Trophoblast cell (in vitro differentiated cells and primary cell): ENCODE measurements at regions not wholly inside any gene's neighbourhood (a gene's known extent, or its start where the extent isn't known, plus 50 kb on each side); places are given as distances from the start of the nearest gene placed in this dataset.

ENCODE experiments used
- DNase-seq, 2 donors: peaks; one replicate each; pipeline ENCODE4 v3.0.0-alpha.2; 2016
- H2AFZ ChIP-seq: 2 replicates; pipeline ENCODE4 v1.6.1; 2013; ENCODE audit warnings: low read length, moderate library complexity, mild to moderate bottlenecking; ENCODE audit not compliant: insufficient read depth, poor library complexity
- H2AK5ac ChIP-seq: 2 replicates; pipeline ENCODE4 v1.6.1; 2013; ENCODE audit warnings: mild to moderate bottlenecking, low read length
- H2BK120ac ChIP-seq: 2 replicates; pipeline ENCODE4 v1.6.1; 2013; ENCODE audit warnings: low read length, mild to moderate bottlenecking, moderate library complexity; ENCODE audit not compliant: insufficient read depth, poor library complexity
- H2BK12ac ChIP-seq: 2 replicates; pipeline ENCODE4 v1.6.1; 2013; ENCODE audit warnings: mild to moderate bottlenecking, low read length, moderate library complexity
- H2BK5ac ChIP-seq: 2 replicates; pipeline ENCODE4 v1.6.1; 2013; ENCODE audit warnings: low read length, low read depth, moderate library complexity, mild to moderate bottlenecking; ENCODE audit not compliant: poor library complexity
- H3K14ac ChIP-seq: 2 replicates; pipeline ENCODE4 v1.6.1; 2013; ENCODE audit warnings: mild to moderate bottlenecking, low read length
- H3K18ac ChIP-seq: 2 replicates; pipeline ENCODE4 v1.6.1; 2013; ENCODE audit warnings: mild to moderate bottlenecking, low read length
- H3K23ac ChIP-seq: 2 replicates; pipeline ENCODE4 v1.6.1; 2013; ENCODE audit warnings: low read length
- H3K27ac ChIP-seq: 2 replicates; pipeline ENCODE4 v1.5.1; 2013; ENCODE audit warnings: low read depth, mild to moderate bottlenecking, inconsistent platforms, low read length, moderate library complexity
- H3K27me3 ChIP-seq: 2 replicates; pipeline ENCODE4 v1.6.1; 2013; ENCODE audit warnings: inconsistent platforms, mild to moderate bottlenecking, low read length, moderate library complexity; ENCODE audit not compliant: insufficient read depth
- H3K36me3 ChIP-seq, 2 experiments: 1 replicate in 1 of 2; 2 replicates in 1 of 2; pipeline ENCODE4 v1.6.1; 2013; ENCODE audit warnings: low read length in 2 of 2, mild to moderate bottlenecking in 2 of 2, moderate library complexity in 1 of 2; ENCODE audit not compliant: insufficient read depth in 2 of 2, control insufficient read depth in 1 of 2
- H3K4ac ChIP-seq: 2 replicates; pipeline ENCODE4 v1.6.1; 2013; ENCODE audit warnings: low read depth, mild to moderate bottlenecking, low read length, moderate library complexity
- H3K4me1 ChIP-seq, 2 experiments: 1 replicate in 1 of 2; 2 replicates in 1 of 2; pipeline ENCODE4 v1.6.1; 2013; ENCODE audit warnings: low read length in 2 of 2, mild to moderate bottlenecking in 2 of 2, moderate library complexity in 1 of 2; ENCODE audit not compliant: insufficient read depth in 2 of 2, control insufficient read depth in 1 of 2
- H3K4me2 ChIP-seq: 2 replicates; pipeline ENCODE4 v1.6.1; 2013; ENCODE audit warnings: inconsistent platforms, mild to moderate bottlenecking, low read length, moderate library complexity
- H3K4me3 ChIP-seq: 2 replicates; pipeline ENCODE4 v1.5.1; 2013; ENCODE audit warnings: mild to moderate bottlenecking, low read depth, low read length, inconsistent platforms
- H3K79me1 ChIP-seq: one replicate; pipeline ENCODE4 v1.6.1; 2013; ENCODE audit warnings: low read length
- H3K79me2 ChIP-seq: 2 replicates; pipeline ENCODE4 v1.6.1; 2013; ENCODE audit warnings: low read length, mild to moderate bottlenecking; ENCODE audit not compliant: control insufficient read depth, insufficient read depth, poor library complexity
- H3K9ac ChIP-seq: 2 replicates; pipeline ENCODE4 v1.6.1; 2013; ENCODE audit warnings: mild to moderate bottlenecking, low read length
- H3K9me3 ChIP-seq: 2 replicates; pipeline ENCODE4 v1.6.1; 2013; ENCODE audit warnings: low read depth, mild to moderate bottlenecking, control low read depth, inconsistent platforms, low read length; ENCODE audit not compliant: insufficient read depth
- H4K12ac ChIP-seq: 2 replicates; pipeline ENCODE4 v1.6.1; 2013; ENCODE audit warnings: low read depth, mild to moderate bottlenecking, low read length, moderate library complexity
- H4K8ac ChIP-seq: 2 replicates; pipeline ENCODE4 v1.6.1; 2013; ENCODE audit warnings: low read depth, mild to moderate bottlenecking, low read length, moderate library complexity
- H4K91ac ChIP-seq: one replicate; pipeline ENCODE4 v1.6.1; 2013; ENCODE audit warnings: low read depth, mild to moderate bottlenecking, low read length, moderate library complexity
- WGBS: extraction: QIAGEN DNeasy Blood & Tissue Kit; methylation state at CpG from one replicate; pipeline ENCODE4 v1.1.7; 2013; ENCODE audit warnings: missing lambda C conversion rate; ENCODE audit not compliant: insufficient read length, insufficient coverage; ENCODE audit errors: extremely low coverage; 5-methylcytosine and 5-hydroxymethylcytosine counted together

- Histone ChIP-seq H3K36me3 (no peaks in the 10 kb centered on the region), H3K27me3 (no peaks in the 10 kb centered on the region), H4K12ac (no peak overlapping the region), H2AK5ac (no peak overlapping the region), H3K9me3 (no peaks in the 10 kb centered on the region), H2BK5ac (no peak overlapping the region), H3K4me1 (peaks cover 0 to 4% of the 10 kb centered on the region in 2 experiments), H3K79me2 (no peaks in the 10 kb centered on the region), H3K27ac (no peak overlapping the region), H2AFZ (no peak overlapping the region), H3K23ac (no peak overlapping the region), H3K9ac (no peak overlapping the region), H3K18ac (no peak overlapping the region), H2BK12ac (no peak overlapping the region), H3K4me2 (no peak overlapping the region), H3K14ac (no peak overlapping the region), H2BK120ac (no peak overlapping the region), H3K4ac (no peak overlapping the region), H4K91ac (no peak overlapping the region), H4K8ac (no peak overlapping the region), H3K4me3 (no peak overlapping the region), H3K79me1 (no peaks in the 10 kb centered on the region)
- no CpG with 5 or more reads among the region's 1 CpG for WGBS
- no peak for DNase-seq
Measured at GRCh38 chr6:80460257-80460865, 353.9 kb downstream of the BCKDHB start.

DNA sequence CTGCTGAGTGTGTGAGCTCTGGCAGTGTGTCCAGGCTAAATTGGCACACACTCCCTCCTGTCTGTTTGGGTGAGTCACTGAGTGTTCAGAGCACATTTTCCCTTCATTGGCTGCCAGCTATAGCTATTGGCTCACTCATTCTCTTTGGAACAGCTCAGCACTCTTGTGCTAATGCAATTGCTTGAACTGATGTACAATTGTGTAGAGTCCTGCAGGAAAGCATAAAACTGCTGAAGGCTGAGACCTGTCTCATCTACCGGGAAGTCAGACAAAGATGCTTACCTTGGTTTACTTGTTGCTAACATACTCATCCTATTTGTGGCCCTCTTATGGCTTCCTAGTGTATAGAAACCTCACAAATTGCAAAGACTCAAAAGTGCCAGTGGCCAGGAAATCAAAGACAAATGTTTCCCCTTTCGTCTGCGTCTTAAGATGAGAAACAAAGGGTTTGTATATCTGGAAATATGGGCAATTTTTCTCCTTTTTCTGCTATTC lies 351.0 kb downstream of the BCKDHB start:
- Histone ChIP-seq H4K8ac (no peak overlapping the region), H3K4me2 (no peak overlapping the region), H3K9ac (no peak overlapping the region), H2BK120ac (no peak overlapping the region), H3K27me3 (no peaks in the 10 kb centered on the region), H2AK5ac (no peak overlapping the region), H3K4ac (no peak overlapping the region), H3K4me1 (peaks cover 0 to 10% of the 10 kb centered on the region in 2 experiments), H2AFZ (no peak overlapping the region), H3K4me3 (no peak overlapping the region), H2BK12ac (no peak overlapping the region), H3K14ac (no peak overlapping the region), H3K27ac (no peak overlapping the region), H4K91ac (no peak overlapping the region), H3K9me3 (no peaks in the 10 kb centered on the region), H3K36me3 (no peaks in the 10 kb centered on the region), H3K18ac (no peak overlapping the region), H3K79me2 (no peaks in the 10 kb centered on the region), H4K12ac (no peak overlapping the region), H3K23ac (no peak overlapping the region), H2BK5ac (no peak overlapping the region), H3K79me1 (no peaks in the 10 kb centered on the region)
- no CpG with 5 or more reads among the region's 3 CpGs for WGBS
- DNase-seq = no peak

DNA sequence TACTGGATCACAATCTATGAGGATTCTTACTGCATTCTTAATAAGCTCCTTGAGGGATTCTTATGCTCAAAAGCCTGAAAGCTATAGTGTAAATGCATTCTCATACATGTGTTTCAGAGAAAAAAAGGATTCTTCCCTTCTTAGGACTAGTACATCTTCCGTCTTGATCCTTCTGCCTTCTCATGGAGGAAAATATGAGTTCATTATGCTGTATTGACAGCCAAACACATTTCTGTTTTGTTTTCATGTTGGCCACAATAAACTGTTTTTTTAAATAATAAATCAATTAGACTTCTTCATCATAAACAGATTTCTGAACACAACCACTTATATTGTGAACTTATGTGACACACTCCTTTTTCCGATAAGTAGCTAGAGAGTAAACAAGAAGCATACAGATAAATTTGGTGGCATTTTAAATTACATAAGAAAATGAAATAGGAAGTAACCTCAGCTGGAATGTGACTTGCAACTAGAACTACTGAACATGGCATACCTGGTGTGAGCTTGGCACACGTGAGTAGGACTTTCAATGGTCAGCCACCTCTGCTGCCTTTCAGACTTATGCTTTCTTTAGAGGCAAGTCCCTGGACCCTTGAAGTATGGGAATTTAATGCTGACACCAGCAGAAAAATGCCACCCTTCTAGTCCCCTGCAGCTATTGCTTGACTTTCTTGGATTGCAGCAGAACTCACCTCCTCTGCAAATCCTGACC lies 350.4 kb downstream of the BCKDHB start:
- Histone ChIP-seq H2BK12ac (no peak overlapping the region), H3K9ac (no peak overlapping the region), H2BK5ac (no peak overlapping the region), H3K4ac (no peak overlapping the region), H2AFZ (no peak overlapping the region), H2BK120ac (no peak overlapping the region), H3K18ac (no peak overlapping the region), H3K14ac (no peak overlapping the region), H3K4me1 (peaks cover 0 to 10% of the 10 kb centered on the region in 2 experiments), H4K12ac (no peak overlapping the region), H3K36me3 (no peaks in the 10 kb centered on the region), H3K79me1 (no peaks in the 10 kb centered on the region), H3K79me2 (no peaks in the 10 kb centered on the region), H3K27me3 (no peaks in the 10 kb centered on the region), H4K8ac (no peak overlapping the region), H2AK5ac (no peak overlapping the region), H4K91ac (no peak overlapping the region), H3K9me3 (no peaks in the 10 kb centered on the region), H3K23ac (no peak overlapping the region), H3K4me2 (no peak overlapping the region), H3K27ac (no peak overlapping the region), H3K4me3 (no peak overlapping the region)
- no CpG with 5 or more reads among the region's 3 CpGs for WGBS
- no peak for DNase-seq

DNA sequence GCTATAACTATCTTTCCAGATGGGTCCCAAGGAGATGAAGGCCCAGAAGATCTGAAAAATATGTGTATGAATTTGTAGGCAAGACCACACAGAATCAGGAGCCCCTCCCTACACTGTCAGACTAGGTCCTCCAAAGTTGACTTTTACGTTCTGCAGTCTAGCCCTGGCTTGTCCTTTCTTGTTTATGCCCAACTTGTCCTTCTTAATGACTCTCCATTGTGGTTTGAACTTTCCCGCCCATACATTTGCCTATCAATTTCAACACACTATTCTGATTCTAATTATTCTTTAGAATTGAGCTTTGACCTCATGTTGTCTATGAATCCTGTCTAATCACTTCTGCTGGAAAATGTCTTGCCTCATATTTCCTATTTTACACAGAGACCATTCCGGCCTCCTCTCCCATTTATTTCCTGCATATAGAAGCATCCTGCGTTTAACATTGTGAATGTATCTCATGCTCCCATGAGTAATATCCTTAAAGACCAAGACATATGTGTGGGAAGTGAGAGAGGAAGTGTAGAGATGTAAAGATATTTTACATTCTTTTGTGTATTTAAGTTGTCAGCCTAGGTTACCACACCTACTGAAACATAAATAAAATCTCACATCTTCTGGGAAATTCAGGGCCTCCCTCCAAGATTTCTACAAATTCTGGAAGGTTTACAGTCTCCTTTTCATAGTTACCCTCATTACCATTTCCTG lies 348.3 kb downstream of the BCKDHB start:
- no peak overlapping the region for H3K14ac ChIP-seq
- H2AFZ ChIP-seq = no peak overlapping the region
- no peak overlapping the region for H3K4me2 ChIP-seq
- no peak overlapping the region for H2BK12ac ChIP-seq
- no peak overlapping the region for H2BK120ac ChIP-seq
- no peak overlapping the region for H3K9ac ChIP-seq
- no peaks in the 10 kb centered on the region for H3K79me1 ChIP-seq
- no peak overlapping the region for H2BK5ac ChIP-seq
- H3K27ac ChIP-seq = no peak overlapping the region
- no peak overlapping the region for H4K8ac ChIP-seq
- peaks cover 0 to 10% of the 10 kb centered on the region in 2 experiments for H3K4me1 ChIP-seq
- WGBS = no CpG with 5 or more reads among the region's 4 CpGs
- DNase-seq = no peak
- no peak overlapping the region for H2AK5ac ChIP-seq
- H3K79me2 ChIP-seq = no peaks in the 10 kb centered on the region
- no peak overlapping the region for H4K12ac ChIP-seq
- no peaks in the 10 kb centered on the region for H3K36me3 ChIP-seq
- no peak overlapping the region for H3K23ac ChIP-seq
- no peak overlapping the region for H4K91ac ChIP-seq
- H3K18ac ChIP-seq = no peak overlapping the region
- H3K4me3 ChIP-seq = no peak overlapping the region
- no peak overlapping the region for H3K4ac ChIP-seq
- H3K27me3 ChIP-seq = no peaks in the 10 kb centered on the region
- H3K9me3 ChIP-seq = no peaks in the 10 kb centered on the region
